Neural progenitor cell (in vitro differentiated cells): ENCODE measurements at regions not wholly inside any gene's neighbourhood (a gene's known extent, or its start where the extent isn't known, plus 50 kb on each side); places are given as distances from the start of the nearest gene placed in this dataset.

Experiments
- EZH2 ChIP-seq: fragments of 200-600 bp; sonication (generic); IDR thresholded peaks from 2 replicates; pipeline ENCODE4 v1.6.1; 2017; ENCODE audit warnings: antibody characterized with exemption, mild to moderate bottlenecking, moderate library complexity
- EZH2phosphoT487 ChIP-seq: fragments of 200-600 bp; sonication (generic); IDR thresholded peaks from 2 replicates; pipeline ENCODE4 v1.6.1; 2017; ENCODE audit warnings: antibody characterized with exemption
- TF ChIP-seq, protein P1 (sequence below): fragments of 200-600 bp; sonication (generic); IDR thresholded peaks from 2 replicates; pipeline ENCODE4 v1.5.1; 2017; ENCODE audit warnings: antibody characterized with exemption, mild to moderate bottlenecking

DNA sequence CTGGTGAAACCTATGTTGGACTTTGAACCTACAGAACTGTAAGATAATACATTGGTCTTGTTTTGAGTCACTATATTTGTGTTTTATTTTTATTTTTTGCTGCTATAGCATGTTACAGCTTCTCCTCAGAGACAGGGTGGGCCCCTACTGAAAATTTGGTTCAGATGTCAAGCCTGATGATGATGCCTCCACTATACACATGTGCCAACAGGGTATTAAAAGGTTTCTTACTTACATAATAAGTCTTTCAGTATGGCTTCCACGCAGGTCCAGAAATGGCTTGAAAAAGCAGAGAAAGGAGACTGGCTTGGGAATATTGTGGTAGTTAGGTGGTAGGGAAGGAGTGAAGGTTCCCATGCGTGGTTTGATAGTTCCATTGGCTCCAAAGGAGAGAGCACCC, 52.9 kb upstream of the ELAC2 start:
- TF ChIP-seq, protein P1, sequence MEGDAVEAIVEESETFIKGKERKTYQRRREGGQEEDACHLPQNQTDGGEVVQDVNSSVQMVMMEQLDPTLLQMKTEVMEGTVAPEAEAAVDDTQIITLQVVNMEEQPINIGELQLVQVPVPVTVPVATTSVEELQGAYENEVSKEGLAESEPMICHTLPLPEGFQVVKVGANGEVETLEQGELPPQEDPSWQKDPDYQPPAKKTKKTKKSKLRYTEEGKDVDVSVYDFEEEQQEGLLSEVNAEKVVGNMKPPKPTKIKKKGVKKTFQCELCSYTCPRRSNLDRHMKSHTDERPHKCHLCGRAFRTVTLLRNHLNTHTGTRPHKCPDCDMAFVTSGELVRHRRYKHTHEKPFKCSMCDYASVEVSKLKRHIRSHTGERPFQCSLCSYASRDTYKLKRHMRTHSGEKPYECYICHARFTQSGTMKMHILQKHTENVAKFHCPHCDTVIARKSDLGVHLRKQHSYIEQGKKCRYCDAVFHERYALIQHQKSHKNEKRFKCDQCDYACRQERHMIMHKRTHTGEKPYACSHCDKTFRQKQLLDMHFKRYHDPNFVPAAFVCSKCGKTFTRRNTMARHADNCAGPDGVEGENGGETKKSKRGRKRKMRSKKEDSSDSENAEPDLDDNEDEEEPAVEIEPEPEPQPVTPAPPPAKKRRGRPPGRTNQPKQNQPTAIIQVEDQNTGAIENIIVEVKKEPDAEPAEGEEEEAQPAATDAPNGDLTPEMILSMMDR, result no peak
- TF ChIP-seq EZH2phosphoT487 (no peak), EZH2 (no peak)
